Sigmoid colon (tissue), 6 donors: ENCODE measurements at regions not wholly inside any gene's neighbourhood (a gene's known extent, or its start where the extent isn't known, plus 50 kb on each side); places are given as distances from the start of the nearest gene placed in this dataset.

Source experiments
- DNase-seq: peaks from one replicate; pipeline ENCODE4 v3.0.0-alpha.2; 2019
- H3K27ac ChIP-seq, 4 donors: fragments of 200-600 bp; sonication (generic); one replicate each; pipeline ENCODE4 v1.5.1; 2016 to 2019; ENCODE audit warnings: mild to moderate bottlenecking in 1 of 4
- H3K27me3 ChIP-seq, 3 donors: fragments of 200-600 bp; sonication (generic); one replicate each; pipeline ENCODE4 v1.5.1; 2019; ENCODE audit warnings: mild to moderate bottlenecking in 1 of 3
- H3K36me3 ChIP-seq, 4 donors: fragments of 200-600 bp; sonication (generic); one replicate each; pipeline ENCODE4 v1.5.1; 2016 to 2019
- H3K4me1 ChIP-seq, 4 donors: fragments of 200-600 bp; sonication (generic); one replicate each; pipeline ENCODE4 v1.5.1; 2017 to 2019
- H3K4me3 ChIP-seq, 4 donors: fragments of 200-600 bp; sonication (generic); one replicate each; pipeline ENCODE4 v1.5.1; 2017 to 2019; ENCODE audit warnings: mild to moderate bottlenecking in 2 of 4, moderate library complexity in 1 of 4
- H3K9me3 ChIP-seq, 4 donors: fragments of 200-600 bp in 3 of 4; sonication (generic) in 3 of 4; one replicate each; pipeline versions ENCODE4 v1.5.1 to v1.6.1; 2013 to 2019
- EP300 ChIP-seq, 4 donors: sonication (generic); formaldehyde crosslinking; IDR thresholded peaks; one replicate each; pipeline ENCODE4 v1.6.1; 2017; ENCODE audit warnings: antibody characterized with exemption in 4 of 4
- POLR2A ChIP-seq, 2 donors: fragments of 450-650 bp; IDR thresholded peaks; one replicate each; pipeline ENCODE4 v1.6.1; 2016; ENCODE audit warnings: antibody characterized with exemption in 2 of 2, mild to moderate bottlenecking in 2 of 2, moderate library complexity in 2 of 2
- POLR2AphosphoS5 ChIP-seq, 4 donors: sonication (generic); formaldehyde crosslinking; IDR thresholded peaks; one replicate each; pipeline ENCODE4 v1.6.1; 2017; ENCODE audit warnings: antibody characterized with exemption in 4 of 4
- WGBS, 2 donors: extraction: QIAGEN DNeasy Blood & Tissue Kit; methylation state at CpG; one replicate each; pipeline ENCODE4 v1.1.7; 2013; 5-methylcytosine and 5-hydroxymethylcytosine counted together
- intact Hi-C: fragments of 100-400 bp; cut with DNase I; formaldehyde crosslinking; loops from one replicate; pipeline ENCODE4 v1.15.1; 2023
- TF ChIP-seq, protein P1 (sequence below), 4 experiments: fragments of 450-650 bp in 3 of 4; fragments of 200-600 bp in 1 of 4; IDR thresholded peaks; one replicate each; pipeline ENCODE4 v1.5.1; 2016 to 2019; ENCODE audit warnings: antibody characterized with exemption in 4 of 4, mild to moderate bottlenecking in 3 of 4, moderate library complexity in 2 of 4
- donor health status: healthy with polysubstance abuse.
- donor health status: healthy.

DNA sequence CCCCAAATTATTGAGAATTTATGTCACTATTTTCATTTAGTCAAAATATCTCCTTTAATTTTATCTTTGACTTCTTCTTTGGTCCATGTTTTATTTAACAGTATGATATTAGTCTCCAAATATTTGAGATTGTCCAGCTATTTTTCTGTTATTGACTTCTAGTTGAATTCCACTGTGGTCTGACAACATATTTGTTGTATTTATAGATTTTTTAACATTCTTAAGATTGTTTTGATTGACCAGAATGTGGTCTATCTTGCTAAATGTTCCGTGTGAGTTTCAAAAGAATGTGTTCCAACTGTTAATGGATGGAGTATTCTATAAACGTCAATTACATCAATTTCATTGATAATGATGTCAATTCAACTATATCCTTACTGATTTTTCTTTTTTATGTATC lies 1452.1 kb downstream of the SUCLG1 start:
- TF ChIP-seq, protein P1, sequence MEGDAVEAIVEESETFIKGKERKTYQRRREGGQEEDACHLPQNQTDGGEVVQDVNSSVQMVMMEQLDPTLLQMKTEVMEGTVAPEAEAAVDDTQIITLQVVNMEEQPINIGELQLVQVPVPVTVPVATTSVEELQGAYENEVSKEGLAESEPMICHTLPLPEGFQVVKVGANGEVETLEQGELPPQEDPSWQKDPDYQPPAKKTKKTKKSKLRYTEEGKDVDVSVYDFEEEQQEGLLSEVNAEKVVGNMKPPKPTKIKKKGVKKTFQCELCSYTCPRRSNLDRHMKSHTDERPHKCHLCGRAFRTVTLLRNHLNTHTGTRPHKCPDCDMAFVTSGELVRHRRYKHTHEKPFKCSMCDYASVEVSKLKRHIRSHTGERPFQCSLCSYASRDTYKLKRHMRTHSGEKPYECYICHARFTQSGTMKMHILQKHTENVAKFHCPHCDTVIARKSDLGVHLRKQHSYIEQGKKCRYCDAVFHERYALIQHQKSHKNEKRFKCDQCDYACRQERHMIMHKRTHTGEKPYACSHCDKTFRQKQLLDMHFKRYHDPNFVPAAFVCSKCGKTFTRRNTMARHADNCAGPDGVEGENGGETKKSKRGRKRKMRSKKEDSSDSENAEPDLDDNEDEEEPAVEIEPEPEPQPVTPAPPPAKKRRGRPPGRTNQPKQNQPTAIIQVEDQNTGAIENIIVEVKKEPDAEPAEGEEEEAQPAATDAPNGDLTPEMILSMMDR (IDR thresholded peaks at IDR 0.05) = no peak
- no peak for TF ChIP-seq EP300 (IDR thresholded peaks at IDR 0.05)
- TF ChIP-seq POLR2AphosphoS5 (IDR thresholded peaks at IDR 0.05) = no peak
- TF ChIP-seq POLR2A (IDR thresholded peaks at IDR 0.05) = no peak
- Histone ChIP-seq H3K27me3 (no peaks in the 10 kb centered on the region), H3K4me3 (no peak overlapping the region), H3K4me1 (no peaks in the 10 kb centered on the region), H3K27ac (no peak overlapping the region), H3K9me3 (no peaks in the 10 kb centered on the region), H3K36me3 (no peaks in the 10 kb centered on the region)
- no peak for DNase-seq
- 80 to 82% methylated on average over 2 of the region's 2 CpGs for WGBS, 2 donors
- intact Hi-C loops = no loop called here

DNA sequence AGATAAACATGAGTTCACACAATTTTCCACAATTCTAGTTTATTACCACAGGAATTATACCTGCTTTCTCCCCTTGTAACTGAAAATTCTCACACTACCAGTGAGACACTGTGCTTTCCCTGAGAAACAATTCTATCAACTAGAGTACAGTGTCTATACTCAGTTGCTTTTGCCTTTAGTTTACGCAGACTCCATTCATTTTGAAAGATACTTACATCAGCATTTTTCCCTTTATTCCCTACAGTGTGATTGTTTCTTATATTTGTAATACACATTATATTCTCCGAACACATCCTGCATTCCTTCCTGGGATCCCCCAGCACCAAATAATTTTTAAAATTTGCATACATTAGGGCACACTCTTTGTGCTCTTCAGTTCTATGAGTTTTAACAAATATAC lies 1455.5 kb downstream of the SUCLG1 start:
- TF ChIP-seq EP300 (IDR thresholded peaks at IDR 0.05) = no peak
- TF ChIP-seq, protein P1 (IDR thresholded peaks at IDR 0.05) = no peak
- no peak for TF ChIP-seq POLR2A (IDR thresholded peaks at IDR 0.05)
- TF ChIP-seq POLR2AphosphoS5 (IDR thresholded peaks at IDR 0.05) = no peak
- Histone ChIP-seq H3K27ac (no peak overlapping the region), H3K4me1 (no peaks in the 10 kb centered on the region), H3K4me3 (no peak overlapping the region), H3K27me3 (no peaks in the 10 kb centered on the region), H3K9me3 (no peaks in the 10 kb centered on the region), H3K36me3 (no peaks in the 10 kb centered on the region)
- 95 to 96% methylated on average over 2 of the region's 2 CpGs for WGBS, 2 donors
- DNase-seq = no peak
- intact Hi-C loops = no loop called here

DNA sequence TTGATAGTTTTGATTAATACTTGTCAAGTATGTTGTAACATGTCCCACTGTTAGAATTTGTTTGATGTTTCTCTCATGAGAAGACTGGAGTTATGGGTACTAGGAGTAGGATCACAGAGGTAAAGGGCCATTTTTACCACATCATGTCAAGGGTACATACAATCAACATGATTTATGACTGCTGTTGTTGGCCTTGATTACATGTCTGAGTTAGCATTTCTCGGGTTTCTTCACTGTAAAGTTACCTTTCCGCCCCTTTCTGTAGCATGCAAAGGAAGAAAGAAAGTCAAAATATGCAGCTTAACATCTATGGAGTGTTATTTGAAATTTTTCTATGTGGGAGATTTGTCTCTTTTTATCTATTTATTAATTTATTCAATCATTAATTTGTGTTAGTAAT lies 1456.4 kb downstream of the SUCLG1 start:
- WGBS, 2 donors = 77 to 78% methylated on average over 2 of the region's 2 CpGs

DNA sequence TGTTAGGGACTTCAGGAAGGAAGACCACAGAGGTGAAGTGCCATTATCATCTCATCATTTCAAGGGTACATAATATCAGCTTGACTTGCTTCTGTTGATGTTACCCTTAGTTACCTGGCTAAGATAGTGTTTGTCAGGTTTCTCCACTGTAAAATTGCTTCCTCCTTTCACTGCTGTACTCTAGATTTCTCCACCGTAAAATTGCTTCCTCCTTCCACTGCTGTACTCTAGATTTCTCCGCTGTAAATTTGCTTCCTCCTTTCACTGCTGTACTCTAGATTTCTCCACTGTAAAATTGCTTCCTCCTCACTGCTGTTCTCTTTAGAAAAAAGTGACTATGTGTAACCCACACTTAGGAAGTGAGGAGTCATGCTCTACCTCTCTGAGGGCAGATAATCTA lies 1460.3 kb downstream of the SUCLG1 start:
- intact Hi-C loops = no loop called here
- H3K27ac ChIP-seq = no peak overlapping the region
- H3K36me3 ChIP-seq = no peaks in the 10 kb centered on the region
- WGBS, 2 donors = 12 to 15% methylated on average over 2 of the region's 2 CpGs
- H3K4me1 ChIP-seq = no peaks in the 10 kb centered on the region
- no peaks in the 10 kb centered on the region for H3K9me3 ChIP-seq
- no peaks in the 10 kb centered on the region for H3K27me3 ChIP-seq
- DNase-seq = no peak
- TF ChIP-seq, protein P1 (IDR thresholded peaks at IDR 0.05) = no peak
- TF ChIP-seq POLR2AphosphoS5 (IDR thresholded peaks at IDR 0.05) (no peak), EP300 (IDR thresholded peaks at IDR 0.05) (no peak), POLR2A (IDR thresholded peaks at IDR 0.05) (no peak)
- no peak overlapping the region for H3K4me3 ChIP-seq

More for the DNA sequence above, 1456.4 kb downstream of the SUCLG1 start:
- Histone ChIP-seq H3K4me3 (no peak overlapping the region), H3K9me3 (no peaks in the 10 kb centered on the region), H3K36me3 (no peaks in the 10 kb centered on the region), H3K27me3 (no peaks in the 10 kb centered on the region), H3K4me1 (no peaks in the 10 kb centered on the region), H3K27ac (no peak overlapping the region)
- TF ChIP-seq POLR2A (IDR thresholded peaks at IDR 0.05) (no peak), POLR2AphosphoS5 (IDR thresholded peaks at IDR 0.05) (no peak), EP300 (IDR thresholded peaks at IDR 0.05) (no peak)
- TF ChIP-seq, protein P1 (IDR thresholded peaks at IDR 0.05) = no peak
- intact Hi-C loops = no loop called here
- DNase-seq = no peak

DNA sequence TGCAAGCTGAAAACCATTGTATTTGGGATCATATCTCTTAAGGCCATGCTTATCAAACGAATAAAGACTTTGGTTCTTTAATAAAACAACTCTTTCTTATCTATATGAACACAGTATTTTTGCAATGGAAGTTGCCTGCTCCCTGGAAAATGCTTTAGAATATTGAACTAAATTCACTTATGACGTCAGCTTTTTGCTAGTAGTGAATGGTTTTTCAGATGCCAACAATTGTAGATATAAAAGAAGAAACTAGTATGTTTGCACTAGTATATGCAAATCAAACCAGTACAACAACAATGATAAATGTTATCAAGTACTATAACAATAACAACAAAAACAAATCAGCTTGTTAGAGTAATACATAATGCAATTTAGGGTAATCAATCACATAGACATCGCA lies 1462.9 kb downstream of the SUCLG1 start:
- no peaks in the 10 kb centered on the region for H3K4me1 ChIP-seq
- intact Hi-C loops = no loop called here
- H3K27ac ChIP-seq = no peak overlapping the region
- TF ChIP-seq POLR2A (IDR thresholded peaks at IDR 0.05) (no peak), EP300 (IDR thresholded peaks at IDR 0.05) (no peak), POLR2AphosphoS5 (IDR thresholded peaks at IDR 0.05) (no peak)
- TF ChIP-seq, protein P1 (IDR thresholded peaks at IDR 0.05) = no peak
- H3K4me3 ChIP-seq = no peak overlapping the region
- H3K9me3 ChIP-seq = no peaks in the 10 kb centered on the region
- DNase-seq = no peak
- no peaks in the 10 kb centered on the region for H3K36me3 ChIP-seq
- WGBS, 2 donors = 72 to 84% methylated on average over 3 of the region's 3 CpGs
- no peaks in the 10 kb centered on the region for H3K27me3 ChIP-seq
